ENCODE measurements at regions not wholly inside any gene's neighbourhood (a gene's known extent, or its start where the extent isn't known, plus 50 kb on each side); places are given as distances from the start of the nearest gene placed in this dataset.

DNA sequence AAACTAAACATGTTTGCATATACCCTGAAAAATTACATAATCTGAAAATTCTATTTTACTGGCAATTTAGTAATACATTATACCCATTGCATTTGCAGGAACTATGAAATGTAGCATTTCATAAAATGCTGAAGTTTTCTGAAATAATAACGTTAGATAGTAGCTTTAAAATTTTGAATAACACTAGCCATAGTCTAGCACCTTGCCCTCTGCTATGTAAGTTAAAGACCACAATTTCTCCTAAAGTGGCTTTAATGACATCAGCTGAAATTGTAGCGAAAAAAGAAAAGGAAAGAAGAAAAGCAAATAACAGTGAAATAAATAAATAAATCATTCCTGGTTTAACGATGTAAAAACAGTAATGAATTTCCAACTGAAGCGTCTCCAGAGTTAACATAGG, 172.8 kb upstream of the RASA1 start:
- DNase-seq: no peak
- no CpG with 5 or more reads among the region's 4 CpGs for WGBS (ENCODE audit: insufficient coverage)
- Histone ChIP-seq H3K27me3 (ENCODE audit: control insufficient read depth, insufficient read depth, low read length) (no peaks in the 10 kb centered on the region), H3K36me3 (ENCODE audit: control insufficient read depth, insufficient read depth, low read length) (no peaks in the 10 kb centered on the region), H3K4me3 (ENCODE audit: low read length) (no peak overlapping the region), H3K4me1 (ENCODE audit: control insufficient read depth, insufficient read depth, low read length) (no peaks in the 10 kb centered on the region), H3K27ac (ENCODE audit: low read length) (no peak overlapping the region), H3K9me3 (replicated peaks; ENCODE audit: control insufficient read depth, low read depth, low read length) (peaks cover 4% of the 10 kb centered on the region)

DNA sequence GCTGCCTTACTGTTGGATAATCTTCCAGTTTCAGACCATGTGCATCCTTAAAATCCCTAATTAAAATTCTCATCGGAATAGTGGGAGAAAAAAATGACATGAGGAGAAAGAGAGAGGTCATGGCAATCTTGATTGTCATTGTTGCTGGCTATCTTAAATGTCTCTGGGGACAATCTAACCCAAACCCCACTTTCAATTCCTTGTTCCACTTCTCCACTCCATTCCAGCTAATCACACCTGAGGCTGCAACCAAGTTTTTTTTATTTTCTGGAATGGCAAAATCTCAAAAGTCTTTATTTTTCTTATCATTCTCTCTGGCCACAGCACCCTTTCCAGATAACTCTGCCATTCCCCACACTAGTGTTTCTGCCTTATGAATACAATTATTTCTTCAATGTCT, 171.9 kb upstream of the RASA1 start:
- H3K4me1 ChIP-seq (ENCODE audit: control insufficient read depth, insufficient read depth, low read length): no peaks in the 10 kb centered on the region
- no peak overlapping the region for H3K27ac ChIP-seq (ENCODE audit: low read length)
- no peak for DNase-seq
- no peaks in the 10 kb centered on the region for H3K27me3 ChIP-seq (ENCODE audit: control insufficient read depth, insufficient read depth, low read length)
- no peaks in the 10 kb centered on the region for H3K36me3 ChIP-seq (ENCODE audit: control insufficient read depth, insufficient read depth, low read length)
- no CpG with 5 or more reads among the region's 1 CpG for WGBS (ENCODE audit: insufficient coverage)
- no peak overlapping the region for H3K4me3 ChIP-seq (ENCODE audit: low read length)
- H3K9me3 ChIP-seq (replicated peaks; ENCODE audit: control insufficient read depth, low read depth, low read length): peaks cover 2% of the 10 kb centered on the region

DNA sequence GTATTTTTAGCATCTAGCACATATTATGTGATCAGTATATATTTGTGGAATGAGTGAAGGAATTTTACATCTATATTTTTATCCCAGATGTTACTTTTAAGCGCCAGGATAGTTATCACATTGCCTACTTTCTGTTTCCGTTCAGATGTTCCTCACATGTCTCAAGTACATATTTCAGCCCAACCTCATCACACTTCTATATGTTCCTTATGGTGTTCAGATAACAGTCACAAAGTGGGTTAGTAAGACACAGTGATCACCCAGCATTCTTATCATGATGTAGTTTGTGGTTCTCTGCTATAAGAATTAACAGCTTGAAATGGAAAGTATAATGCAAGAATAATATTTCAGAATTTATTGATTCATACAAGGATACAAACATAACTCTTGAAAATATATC, 170.0 kb upstream of the RASA1 start:
- Histone ChIP-seq H3K36me3 (ENCODE audit: control insufficient read depth, insufficient read depth, low read length) (no peaks in the 10 kb centered on the region), H3K4me1 (ENCODE audit: control insufficient read depth, insufficient read depth, low read length) (no peaks in the 10 kb centered on the region), H3K9me3 (replicated peaks; ENCODE audit: control insufficient read depth, low read depth, low read length) (no peaks in the 10 kb centered on the region), H3K27ac (ENCODE audit: low read length) (no peak overlapping the region), H3K27me3 (ENCODE audit: control insufficient read depth, insufficient read depth, low read length) (no peaks in the 10 kb centered on the region), H3K4me3 (ENCODE audit: low read length) (no peak overlapping the region)
- WGBS (ENCODE audit: insufficient coverage): no CpG with 5 or more reads among the region's 2 CpGs
- no peak for DNase-seq

DNA sequence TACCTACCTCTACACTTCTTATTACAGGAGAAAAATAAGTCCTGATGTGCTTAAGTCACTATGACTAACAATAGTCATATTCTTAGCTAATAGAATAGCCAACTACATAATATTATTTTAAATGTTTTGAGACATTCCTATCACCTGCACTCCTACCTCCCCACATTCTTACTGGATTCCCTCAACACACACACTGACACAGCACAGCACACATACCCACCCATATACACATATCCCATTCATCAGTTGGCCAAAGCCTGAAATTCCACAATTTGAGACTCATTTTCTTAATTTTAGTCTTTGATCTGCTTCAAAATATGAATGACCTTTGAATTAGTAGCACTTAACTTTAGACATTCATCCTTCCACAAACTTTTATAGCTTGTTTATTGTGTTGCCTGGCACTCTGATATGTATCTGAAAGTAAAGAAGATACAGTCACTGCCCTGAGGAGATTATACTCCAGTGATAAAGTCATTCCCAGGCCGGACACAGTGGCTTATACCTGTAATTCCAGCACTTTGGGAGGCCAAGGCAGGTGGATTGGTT, 168.3 kb upstream of the RASA1 start:
- H3K9me3 ChIP-seq (replicated peaks; ENCODE audit: control insufficient read depth, low read depth, low read length): no peaks in the 10 kb centered on the region
- DNase-seq: no peak
- no peaks in the 10 kb centered on the region for H3K36me3 ChIP-seq (ENCODE audit: control insufficient read depth, insufficient read depth, low read length)
- no peak overlapping the region for H3K4me3 ChIP-seq (ENCODE audit: low read length)
- no peak overlapping the region for H3K27ac ChIP-seq (ENCODE audit: low read length)
- no CpG with 5 or more reads among the region's 1 CpG for WGBS (ENCODE audit: insufficient coverage)
- no peaks in the 10 kb centered on the region for H3K27me3 ChIP-seq (ENCODE audit: control insufficient read depth, insufficient read depth, low read length)
- no peaks in the 10 kb centered on the region for H3K4me1 ChIP-seq (ENCODE audit: control insufficient read depth, insufficient read depth, low read length)

DNA sequence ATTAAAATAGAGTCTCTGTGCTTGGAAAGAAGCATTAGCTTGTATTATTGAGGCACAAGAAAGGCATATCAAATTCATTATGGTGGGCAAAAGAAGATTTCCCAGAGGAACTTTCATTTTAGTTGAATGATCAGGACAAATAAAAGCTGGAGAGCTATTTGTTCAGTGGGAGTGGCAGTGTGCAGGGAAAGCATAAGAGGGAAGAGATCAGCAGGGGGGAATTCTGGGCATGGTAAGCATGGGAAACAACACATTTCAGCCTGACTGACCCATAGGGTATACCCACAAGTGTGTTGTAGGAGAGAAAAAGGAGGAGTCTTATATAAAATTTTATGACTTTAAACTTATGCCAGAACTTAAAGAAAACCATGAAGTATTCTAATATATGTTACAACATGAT, 167.7 kb upstream of the RASA1 start:
- Histone ChIP-seq H3K4me3 (ENCODE audit: low read length) (no peak overlapping the region), H3K36me3 (ENCODE audit: control insufficient read depth, insufficient read depth, low read length) (no peaks in the 10 kb centered on the region), H3K27me3 (ENCODE audit: control insufficient read depth, insufficient read depth, low read length) (no peaks in the 10 kb centered on the region), H3K27ac (ENCODE audit: low read length) (no peak overlapping the region), H3K4me1 (ENCODE audit: control insufficient read depth, insufficient read depth, low read length) (no peaks in the 10 kb centered on the region), H3K9me3 (replicated peaks; ENCODE audit: control insufficient read depth, low read depth, low read length) (no peaks in the 10 kb centered on the region)
- no peak for DNase-seq

DNA sequence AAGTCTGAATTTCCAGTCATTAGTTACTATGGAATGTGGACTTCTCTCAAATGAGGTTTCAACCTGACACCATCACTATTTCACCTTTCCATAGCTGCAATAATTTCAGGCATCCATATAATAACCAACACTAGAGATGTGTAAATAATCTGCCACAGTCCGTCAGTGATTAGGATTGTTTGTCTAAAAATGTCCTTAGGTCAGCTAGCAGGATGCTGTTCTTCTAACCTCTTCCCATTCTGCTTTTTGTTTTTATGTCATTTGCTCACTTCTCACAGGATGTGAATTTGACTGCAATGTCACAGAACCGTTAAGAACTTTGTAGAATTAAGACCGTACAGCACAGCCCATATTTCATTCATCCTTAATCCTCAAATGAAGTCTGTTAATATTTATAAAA, 166.4 kb upstream of the RASA1 start:
- Histone ChIP-seq H3K36me3 (ENCODE audit: control insufficient read depth, insufficient read depth, low read length) (no peaks in the 10 kb centered on the region), H3K9me3 (replicated peaks; ENCODE audit: control insufficient read depth, low read depth, low read length) (no peaks in the 10 kb centered on the region), H3K4me3 (ENCODE audit: low read length) (no peak overlapping the region), H3K27ac (ENCODE audit: low read length) (no peak overlapping the region), H3K27me3 (ENCODE audit: control insufficient read depth, insufficient read depth, low read length) (no peaks in the 10 kb centered on the region), H3K4me1 (ENCODE audit: control insufficient read depth, insufficient read depth, low read length) (no peaks in the 10 kb centered on the region)
- no CpG with 5 or more reads among the region's 3 CpGs for WGBS (ENCODE audit: insufficient coverage)
- no peak for DNase-seq

DNA sequence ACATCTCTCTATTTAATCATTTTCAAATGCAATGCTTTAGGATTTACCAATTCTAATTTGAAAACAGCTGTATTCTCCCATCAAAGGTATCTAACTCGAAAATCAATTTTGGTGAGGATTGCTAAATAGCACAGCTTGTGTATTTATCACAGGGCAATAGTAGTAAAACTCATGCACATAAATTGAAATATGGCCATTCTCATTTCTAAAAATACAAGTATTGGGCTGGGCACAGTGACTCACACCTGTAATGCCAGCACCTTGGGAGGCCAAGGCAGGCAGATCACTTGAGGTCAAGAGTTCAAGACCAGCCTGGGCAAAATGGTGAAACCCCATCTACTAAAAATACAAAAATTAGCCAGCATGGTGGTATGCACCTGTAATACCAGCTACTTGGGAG, 164.8 kb upstream of the RASA1 start:
- Histone ChIP-seq H3K27me3 (ENCODE audit: control insufficient read depth, insufficient read depth, low read length) (no peaks in the 10 kb centered on the region), H3K4me1 (ENCODE audit: control insufficient read depth, insufficient read depth, low read length) (no peaks in the 10 kb centered on the region), H3K9me3 (replicated peaks; ENCODE audit: control insufficient read depth, low read depth, low read length) (no peaks in the 10 kb centered on the region), H3K36me3 (ENCODE audit: control insufficient read depth, insufficient read depth, low read length) (no peaks in the 10 kb centered on the region), H3K27ac (ENCODE audit: low read length) (no peak overlapping the region), H3K4me3 (ENCODE audit: low read length) (no peak overlapping the region)
- WGBS (ENCODE audit: insufficient coverage): no CpG with 5 or more reads among the region's 1 CpG
- DNase-seq: no peak

DNA sequence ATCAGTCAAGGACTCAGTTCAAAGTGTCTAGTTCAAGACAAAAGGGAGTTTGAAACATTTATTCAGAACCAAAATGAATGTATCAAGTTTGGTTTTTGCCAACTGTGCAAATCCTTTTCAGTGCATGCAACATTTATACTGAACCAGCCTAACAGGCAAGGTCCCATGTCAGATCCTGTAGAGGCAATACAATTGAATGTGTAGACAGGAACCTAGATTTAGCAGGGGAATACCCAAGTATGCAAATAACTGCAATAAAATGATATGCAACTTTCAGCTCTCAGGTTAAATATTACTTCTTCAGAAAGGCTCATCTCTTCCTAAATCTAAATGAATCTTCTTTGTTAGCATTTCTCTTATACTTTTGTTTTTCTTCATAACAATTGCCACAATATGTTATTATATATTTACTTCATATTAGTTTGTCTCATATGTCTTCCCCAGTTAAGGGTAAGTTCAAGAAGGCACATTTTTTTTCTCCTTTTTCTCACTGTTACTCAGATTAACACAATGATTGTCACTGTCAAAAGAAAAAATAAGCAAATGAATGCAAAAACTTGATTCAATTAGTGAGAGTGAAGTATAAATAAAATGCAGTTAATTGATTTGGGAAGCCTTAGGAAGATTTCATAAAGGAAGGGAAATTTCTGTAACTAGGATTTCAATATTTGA, 163.9 kb upstream of the RASA1 start:
- Histone ChIP-seq H3K27ac (ENCODE audit: low read length) (no peak overlapping the region), H3K9me3 (replicated peaks; ENCODE audit: control insufficient read depth, low read depth, low read length) (no peaks in the 10 kb centered on the region), H3K4me3 (ENCODE audit: low read length) (no peak overlapping the region), H3K27me3 (ENCODE audit: control insufficient read depth, insufficient read depth, low read length) (no peaks in the 10 kb centered on the region), H3K36me3 (ENCODE audit: control insufficient read depth, insufficient read depth, low read length) (no peaks in the 10 kb centered on the region), H3K4me1 (ENCODE audit: control insufficient read depth, insufficient read depth, low read length) (no peaks in the 10 kb centered on the region)
- DNase-seq: no peak

DNA sequence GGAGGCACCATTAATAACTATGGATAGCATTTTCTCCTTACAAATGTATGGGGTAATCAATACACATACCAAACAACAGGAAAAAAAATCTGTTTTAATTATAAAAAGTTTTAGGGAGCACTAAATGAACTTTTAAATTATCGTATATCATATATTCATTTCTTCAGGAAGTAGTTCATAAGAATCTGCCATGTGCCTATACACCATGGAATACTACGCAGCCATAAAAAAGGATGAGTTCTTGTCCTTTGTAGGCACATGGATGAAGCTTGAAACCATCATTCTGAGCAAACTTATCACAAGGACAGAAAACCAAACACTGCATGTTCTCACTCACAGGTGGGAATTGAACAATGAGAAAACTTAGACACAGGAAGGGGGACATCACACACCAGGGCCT, 162.1 kb upstream of the RASA1 start:
- DNase-seq: no peak
- Histone ChIP-seq H3K27me3 (ENCODE audit: control insufficient read depth, insufficient read depth, low read length) (no peaks in the 10 kb centered on the region), H3K36me3 (ENCODE audit: control insufficient read depth, insufficient read depth, low read length) (no peaks in the 10 kb centered on the region), H3K9me3 (replicated peaks; ENCODE audit: control insufficient read depth, low read depth, low read length) (no peaks in the 10 kb centered on the region), H3K4me1 (ENCODE audit: control insufficient read depth, insufficient read depth, low read length) (no peaks in the 10 kb centered on the region), H3K4me3 (ENCODE audit: low read length) (no peak overlapping the region), H3K27ac (ENCODE audit: low read length) (no peak overlapping the region)
- no CpG with 5 or more reads among the region's 2 CpGs for WGBS (ENCODE audit: insufficient coverage)

DNA sequence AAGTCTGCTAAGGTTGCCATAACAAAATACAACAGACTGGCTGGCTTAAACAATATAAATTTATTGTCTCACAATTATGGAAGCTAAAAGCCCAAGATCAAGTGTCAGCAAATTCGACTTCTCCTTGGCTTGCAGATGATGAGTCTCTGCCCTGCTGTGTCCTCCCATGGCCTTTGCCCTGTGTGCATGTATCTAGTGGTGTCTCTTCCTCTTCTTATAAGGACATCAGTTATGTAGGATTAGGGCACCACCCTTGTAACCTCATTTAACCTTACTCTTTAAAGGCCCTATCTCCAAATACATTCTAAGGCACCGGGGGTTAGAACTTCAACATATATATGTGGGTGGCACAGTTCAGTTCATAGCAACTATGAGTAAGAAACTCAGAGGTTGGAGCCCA, 157.9 kb upstream of the RASA1 start:
- Histone ChIP-seq H3K36me3 (ENCODE audit: control insufficient read depth, insufficient read depth, low read length) (no peaks in the 10 kb centered on the region), H3K4me1 (ENCODE audit: control insufficient read depth, insufficient read depth, low read length) (no peaks in the 10 kb centered on the region), H3K27me3 (ENCODE audit: control insufficient read depth, insufficient read depth, low read length) (no peaks in the 10 kb centered on the region), H3K27ac (ENCODE audit: low read length) (no peak overlapping the region), H3K4me3 (ENCODE audit: low read length) (no peak overlapping the region), H3K9me3 (replicated peaks; ENCODE audit: control insufficient read depth, low read depth, low read length) (no peaks in the 10 kb centered on the region)
- no peak for DNase-seq
- no CpG with 5 or more reads among the region's 2 CpGs for WGBS (ENCODE audit: insufficient coverage)

DNA sequence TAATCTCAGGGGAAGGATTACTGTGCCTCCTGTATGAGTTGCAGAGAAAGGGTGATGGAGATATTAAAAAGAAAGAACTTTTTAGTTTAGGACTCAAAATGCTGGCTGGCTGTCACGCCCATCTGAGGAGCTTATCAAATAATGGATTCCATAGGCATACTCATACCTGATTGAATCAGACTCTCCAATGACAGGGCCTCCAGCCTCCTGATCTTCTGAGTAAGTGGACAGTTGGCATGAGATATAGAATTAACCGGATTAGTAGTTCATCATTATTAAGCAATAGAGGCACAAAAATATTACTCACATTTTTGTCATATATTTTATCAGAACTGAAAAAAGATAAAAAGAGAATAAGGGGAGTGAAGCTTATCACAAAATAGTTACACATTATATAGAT, 157.0 kb upstream of the RASA1 start:
- Histone ChIP-seq H3K4me3 (ENCODE audit: low read length) (no peak overlapping the region), H3K36me3 (ENCODE audit: control insufficient read depth, insufficient read depth, low read length) (no peaks in the 10 kb centered on the region), H3K27ac (ENCODE audit: low read length) (no peak overlapping the region), H3K9me3 (replicated peaks; ENCODE audit: control insufficient read depth, low read depth, low read length) (no peaks in the 10 kb centered on the region), H3K4me1 (ENCODE audit: control insufficient read depth, insufficient read depth, low read length) (no peaks in the 10 kb centered on the region), H3K27me3 (ENCODE audit: control insufficient read depth, insufficient read depth, low read length) (no peaks in the 10 kb centered on the region)
- WGBS (ENCODE audit: insufficient coverage): no CpG with 5 or more reads among the region's 2 CpGs
- no peak for DNase-seq
